ENCODE measurements at regions not wholly inside any gene's neighbourhood (a gene's known extent, or its start where the extent isn't known, plus 50 kb on each side); places are given as distances from the start of the nearest gene placed in this dataset.
"Not testable (repeated sequence)": the region's sequence is repeated elsewhere in the genome, so short reads cannot be mapped to it uniquely, and the experiment has no call there.

DNA sequence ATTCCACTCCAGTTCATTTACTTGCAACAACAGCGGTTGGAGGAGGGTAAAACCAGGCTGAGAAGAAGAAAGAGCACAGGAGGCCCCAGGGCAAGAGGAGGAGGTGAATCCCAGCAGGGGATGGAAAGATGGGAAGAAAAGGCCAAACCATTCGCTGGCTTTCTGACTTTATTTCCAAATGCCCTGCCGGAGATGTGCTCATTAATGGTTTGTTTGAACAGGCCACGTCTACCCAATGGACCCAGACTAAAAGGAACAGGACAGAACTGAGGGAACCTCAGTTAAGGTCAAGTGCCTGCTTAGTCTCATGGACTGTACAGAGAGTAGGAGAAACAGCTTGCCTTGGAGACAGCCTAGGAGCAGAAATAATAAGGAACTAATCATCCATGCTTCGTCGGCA is 121.6 kb upstream of the NDUFV2 start:
- no peak for DNase-seq (ENCODE audit: low read depth, low spot score)
- H3K4me3 ChIP-seq (ENCODE audit: low read length) = no peak overlapping the region

GRCh38 chr18:8982416-8983183 is 119.9 kb upstream of the NDUFV2 start:
- peak; percentile 51 for DNase-seq (ENCODE audit: low read depth, low spot score)
- H3K4me3 ChIP-seq (ENCODE audit: low read length) = no peak overlapping the region

DNA sequence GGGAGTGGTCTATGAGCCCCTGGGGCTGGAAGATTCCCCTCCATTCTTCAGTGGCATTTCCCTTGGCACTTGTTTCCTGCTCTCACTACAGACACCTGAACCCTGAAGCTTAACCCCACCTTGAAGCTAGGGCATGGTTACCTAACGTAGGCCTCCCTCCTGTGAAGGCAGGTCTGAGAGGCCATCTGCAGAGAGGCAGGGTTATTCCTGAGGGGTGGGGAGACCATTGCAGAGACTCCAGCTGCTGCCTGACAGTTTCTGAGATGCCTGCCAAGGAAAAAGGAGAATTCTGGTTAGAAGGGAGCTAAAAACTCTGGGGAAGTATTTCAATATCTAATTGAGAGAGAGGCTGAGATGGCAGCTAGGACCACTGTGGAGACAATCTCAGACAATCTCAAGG is 119.3 kb upstream of the NDUFV2 start:
- no peak for DNase-seq (ENCODE audit: low read depth, low spot score)

DNA sequence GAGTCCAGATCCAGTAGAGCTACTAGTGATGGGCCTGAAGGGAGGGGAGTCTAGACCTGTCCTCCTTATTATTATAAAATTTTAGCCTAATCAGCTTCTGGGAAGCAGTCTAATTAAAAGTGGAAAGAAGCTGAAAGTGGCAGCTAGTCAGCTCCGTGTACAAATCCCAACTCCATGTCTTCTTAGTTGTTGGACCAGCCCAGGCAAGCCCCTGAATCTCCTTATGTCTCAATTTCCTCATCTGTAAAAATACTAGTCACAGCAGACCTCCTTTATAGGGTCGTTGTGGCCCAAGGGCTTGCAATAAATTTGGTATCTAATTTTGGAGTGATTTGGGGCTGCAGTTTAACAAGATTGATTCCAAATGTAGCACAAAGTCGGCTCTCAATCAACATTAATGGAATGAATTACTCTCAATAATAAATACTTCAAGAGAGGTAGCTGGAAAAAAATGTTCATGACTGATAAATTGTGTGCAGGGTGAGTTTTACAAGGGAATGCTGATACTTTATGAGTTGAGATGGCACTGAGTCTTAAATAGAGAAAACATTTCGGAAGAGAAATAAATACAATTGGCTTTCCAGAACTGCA is 118.3 kb upstream of the NDUFV2 start:
- H3K4me3 ChIP-seq (ENCODE audit: low read length) = no peak overlapping the region
- DNase-seq (ENCODE audit: low read depth, low spot score) = no peak

More for the DNA sequence above, 119.3 kb upstream of the NDUFV2 start:
- H3K4me3 ChIP-seq (ENCODE audit: low read length) = no peak overlapping the region

DNA sequence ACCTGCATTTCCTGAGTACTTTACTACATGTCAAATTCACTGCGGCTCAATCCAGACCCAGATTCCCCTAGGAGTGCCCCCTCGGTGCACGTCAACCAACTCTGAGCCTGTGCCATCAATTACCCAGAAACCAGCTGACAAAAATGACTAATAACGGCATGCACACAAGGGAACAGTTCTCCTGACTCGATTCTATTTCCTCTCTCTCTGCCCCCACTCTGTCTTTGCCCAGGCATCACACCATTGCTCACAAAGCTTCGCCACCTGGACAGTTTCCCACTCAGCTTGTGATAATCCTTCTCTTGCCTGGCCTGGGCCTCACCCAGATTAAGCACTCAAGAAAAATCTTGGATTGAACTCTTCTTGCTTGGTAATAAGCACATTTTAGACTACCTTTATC is 115.3 kb upstream of the NDUFV2 start:
- no peak overlapping the region for H3K4me3 ChIP-seq (ENCODE audit: low read length)
- DNase-seq (ENCODE audit: low read depth, low spot score) = no peak

DNA sequence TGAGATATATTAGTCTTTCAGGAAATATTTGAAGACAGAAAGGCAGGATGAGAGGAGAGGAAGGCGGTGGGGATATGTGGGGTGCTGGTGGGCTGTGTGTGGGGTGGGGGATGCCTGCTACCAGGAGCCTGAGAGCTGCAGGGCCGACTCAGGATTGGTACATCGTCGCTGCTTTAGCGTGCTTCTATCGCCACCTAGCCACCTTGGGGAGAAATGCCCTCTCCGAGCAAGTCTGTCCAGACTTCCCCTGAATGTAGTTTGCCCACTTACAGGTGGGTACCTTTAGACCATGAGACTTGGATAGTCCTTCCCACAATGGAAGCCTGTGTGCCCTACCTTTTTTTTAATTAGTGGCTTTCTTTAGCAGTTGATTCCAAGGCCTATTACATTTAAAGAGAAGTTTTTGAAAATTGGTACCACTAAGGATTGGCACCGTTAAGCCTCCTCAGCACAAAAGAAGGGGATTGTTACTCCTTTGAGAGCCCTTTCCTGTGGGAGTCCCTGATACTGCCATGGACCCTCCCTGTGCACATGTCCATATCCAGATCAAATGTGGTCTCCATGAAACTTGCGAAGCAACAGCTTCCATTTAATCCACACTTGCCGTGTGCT is 114.1 kb upstream of the NDUFV2 start:
- DNase-seq (ENCODE audit: low read depth, low spot score) = peak; percentile 63

GRCh38 chr18:8989017-8989416 is 113.5 kb upstream of the NDUFV2 start:
- no peak for DNase-seq (ENCODE audit: low read depth, low spot score)
- no peak overlapping the region for H3K4me3 ChIP-seq (ENCODE audit: low read length)

More for the DNA sequence above, 114.1 kb upstream of the NDUFV2 start:
- H3K4me3 ChIP-seq (ENCODE audit: low read length) = no peak overlapping the region

DNA sequence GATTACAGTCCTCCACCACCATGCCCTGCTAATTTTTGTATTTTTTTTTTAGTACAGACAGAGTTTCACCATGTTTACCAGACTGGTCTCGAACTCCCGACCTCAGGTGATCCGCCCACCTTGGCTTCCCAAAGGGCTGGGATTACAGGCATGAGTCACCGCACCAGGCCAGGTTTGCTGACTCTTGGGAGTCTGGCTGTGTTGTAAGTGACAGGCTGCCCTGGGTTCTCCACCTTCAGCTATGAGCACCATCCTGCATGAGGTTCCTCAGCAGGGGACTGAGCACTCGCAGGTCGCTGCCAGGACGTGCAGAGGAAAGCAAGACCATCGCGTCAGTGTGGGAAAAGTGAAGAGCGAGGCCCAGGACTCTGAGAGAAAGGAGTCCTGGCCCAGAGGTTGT is 112.6 kb upstream of the NDUFV2 start:
- DNase-seq (ENCODE audit: low read depth, low spot score) = no peak
- no peak overlapping the region for H3K4me3 ChIP-seq (ENCODE audit: low read length)

DNA sequence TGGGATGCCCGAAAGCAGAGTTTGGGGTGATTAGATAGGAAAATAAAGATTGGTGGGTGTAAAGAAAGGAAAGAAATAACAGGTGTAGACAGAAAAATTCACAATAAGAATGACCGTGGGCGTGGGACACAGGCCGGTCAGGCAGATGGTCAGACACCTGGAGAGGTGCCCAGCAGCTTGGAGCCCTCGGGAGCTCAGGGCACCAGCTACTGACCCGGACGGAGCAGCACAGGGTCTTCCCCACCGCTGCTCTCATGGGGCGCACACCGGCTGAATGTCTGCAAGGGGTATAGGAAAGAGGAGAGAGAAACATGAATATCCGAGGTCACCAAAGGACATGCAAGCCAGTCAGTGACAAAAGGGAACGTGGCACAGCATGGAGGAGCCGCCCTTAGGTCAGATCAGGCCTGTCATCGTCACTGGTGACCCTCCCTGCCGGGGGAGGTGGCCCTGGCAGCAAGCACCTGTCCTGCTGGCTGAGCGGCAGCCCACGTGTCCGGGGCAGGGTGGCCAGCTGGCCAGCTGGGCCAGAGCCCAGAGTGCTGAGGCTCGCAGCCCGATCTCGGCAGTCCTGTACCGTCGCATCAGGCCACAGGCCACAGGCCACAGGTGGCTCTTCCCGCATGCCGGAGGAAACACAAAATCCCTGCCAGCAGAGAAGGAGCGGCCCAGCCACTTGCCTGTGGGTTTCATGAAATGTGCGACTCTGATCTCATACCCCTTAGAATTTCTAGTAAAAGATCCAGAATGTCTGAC is 112.0 kb upstream of the NDUFV2 start:
- no peak for DNase-seq (ENCODE audit: low read depth, low spot score)
- no peak overlapping the region for H3K4me3 ChIP-seq (ENCODE audit: low read length)

DNA sequence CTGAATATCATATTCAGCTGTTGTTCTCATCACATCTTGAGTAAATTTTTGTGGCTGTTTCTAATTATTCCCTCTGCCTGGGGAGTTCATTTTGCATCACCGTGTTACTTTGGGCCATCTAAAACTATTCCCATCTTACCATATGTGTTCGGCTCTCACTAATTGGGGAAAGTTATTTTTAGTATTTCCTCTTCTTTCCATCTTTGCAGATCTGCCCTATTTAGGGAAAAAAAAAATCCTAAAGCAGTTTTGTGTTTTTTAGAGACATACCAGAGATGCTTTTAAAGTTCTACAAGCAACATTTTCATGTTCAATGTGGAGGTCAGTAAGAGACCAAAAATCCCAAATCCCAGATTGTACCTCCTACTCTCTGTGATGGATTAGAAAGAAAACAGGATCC is 111.3 kb upstream of the NDUFV2 start:
- no peak for DNase-seq (ENCODE audit: low read depth, low spot score)
- no peak overlapping the region for H3K4me3 ChIP-seq (ENCODE audit: low read length)

GRCh38 chr18:8992500-8992899 is 110.0 kb upstream of the NDUFV2 start:
- not testable (repeated sequence) for DNase-seq (ENCODE audit: low read depth, low spot score); H3K4me3 ChIP-seq (ENCODE audit: low read length)

DNA sequence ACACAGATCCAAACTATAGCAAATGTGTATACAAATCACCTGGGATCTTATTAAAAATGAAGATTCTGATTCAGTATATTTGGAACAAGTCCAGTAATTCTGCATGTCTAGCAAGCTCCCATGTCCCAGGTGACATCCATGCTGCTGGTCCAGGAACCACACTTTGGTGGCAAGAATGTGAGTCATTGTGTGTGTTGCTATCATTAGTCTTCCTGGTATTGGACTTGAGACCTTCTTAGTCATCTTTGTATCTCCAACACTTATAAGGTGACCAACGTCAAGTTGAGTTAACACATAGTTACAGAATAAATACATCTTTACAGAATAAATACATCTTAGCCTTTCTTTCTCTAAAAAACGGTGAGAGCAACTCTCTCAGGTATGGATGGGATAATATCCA is 107.9 kb upstream of the NDUFV2 start:
- DNase-seq (ENCODE audit: low read depth, low spot score) = no peak
- no peak overlapping the region for H3K4me3 ChIP-seq (ENCODE audit: low read length)

- H3K4me3 ChIP-seq (ENCODE audit: low read length) = no peak overlapping the region
- DNase-seq (ENCODE audit: low read depth, low spot score) = no peak
Measured at GRCh38 chr18:8995096-8995495, 107.4 kb upstream of the NDUFV2 start.

- no peak overlapping the region for H3K4me3 ChIP-seq (ENCODE audit: low read length)
- DNase-seq (ENCODE audit: low read depth, low spot score) = no peak
Measured at GRCh38 chr18:8996771-8997432, 105.6 kb upstream of the NDUFV2 start.

DNA sequence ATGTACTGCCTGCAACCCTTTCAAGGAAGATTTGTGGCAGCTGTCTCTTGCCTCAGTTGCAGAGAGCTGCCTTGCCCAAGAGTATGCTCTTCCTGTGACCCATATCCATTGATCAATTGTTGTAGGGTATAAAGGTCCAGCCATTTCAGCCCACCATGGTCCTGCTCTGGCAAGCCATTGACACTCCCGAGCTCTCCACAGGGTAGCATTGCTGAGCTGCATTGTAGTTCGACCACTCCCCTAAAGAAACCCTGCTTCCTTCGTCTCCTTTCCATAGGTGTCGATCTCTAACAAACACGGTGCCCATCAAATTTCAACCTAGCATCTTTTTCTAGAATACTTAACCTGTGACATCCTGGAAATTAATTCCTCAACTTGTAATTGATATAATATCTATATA is 104.9 kb upstream of the NDUFV2 start:
- no peak for DNase-seq (ENCODE audit: low read depth, low spot score)
- no peak overlapping the region for H3K4me3 ChIP-seq (ENCODE audit: low read length)

- DNase-seq (ENCODE audit: low read depth, low spot score) = no peak
- H3K4me3 ChIP-seq (ENCODE audit: low read length) = no peak overlapping the region
Measured at GRCh38 chr18:8998481-8999217, 103.8 kb upstream of the NDUFV2 start.

- DNase-seq (ENCODE audit: low read depth, low spot score) = no peak
- no peak overlapping the region for H3K4me3 ChIP-seq (ENCODE audit: low read length)
Measured at GRCh38 chr18:8999872-9000271, 102.6 kb upstream of the NDUFV2 start.

DNA sequence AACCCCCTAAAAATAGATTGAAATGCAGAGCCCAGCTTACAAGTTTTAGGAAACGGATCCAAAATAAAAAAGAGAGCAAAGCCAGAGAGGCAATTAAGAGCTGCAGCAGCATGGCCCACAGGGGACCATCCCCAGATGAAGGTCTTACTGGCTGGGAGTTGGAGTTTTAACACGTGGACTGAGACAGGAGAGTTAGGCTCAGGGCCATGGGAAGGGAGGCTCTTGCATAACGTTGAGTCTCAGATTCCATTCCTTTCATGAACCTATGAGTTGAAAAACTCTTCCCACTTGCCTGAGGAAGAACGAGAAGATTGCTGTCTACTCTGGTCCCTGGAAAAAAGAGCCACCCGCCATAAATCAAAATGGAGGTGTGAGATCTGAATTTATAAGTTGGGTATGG is 101.8 kb upstream of the NDUFV2 start:
- DNase-seq (ENCODE audit: low read depth, low spot score) = no peak
- H3K4me3 ChIP-seq (ENCODE audit: low read length) = no peak overlapping the region

DNA sequence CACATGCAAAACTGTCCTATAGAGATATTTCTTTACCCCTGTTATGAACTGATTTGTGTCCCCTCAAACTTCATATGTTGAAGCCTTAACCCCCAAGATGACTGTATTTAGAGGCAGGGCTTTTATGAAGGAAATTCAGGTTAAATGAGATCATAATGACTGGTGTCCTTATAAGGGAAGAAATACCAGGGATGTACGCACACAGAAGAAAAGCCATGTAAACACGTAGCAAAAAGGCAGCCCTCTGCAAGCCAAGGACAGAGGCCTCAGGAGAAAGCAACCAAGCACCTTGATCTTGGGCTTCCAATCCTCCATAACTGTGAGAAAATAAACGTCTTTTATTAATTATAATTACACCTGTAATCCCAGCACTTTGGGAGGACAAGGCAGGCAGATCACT is 101.3 kb upstream of the NDUFV2 start:
- no peak for DNase-seq (ENCODE audit: low read depth, low spot score)
- no peak overlapping the region for H3K4me3 ChIP-seq (ENCODE audit: low read length)

All from Jurkat, Clone E6-1 (cell line).